Activated T-cell treated with anti-CD3 and anti-CD28 coated beads, Interleukin-2, amount 50 U/mL, for 24 hours (primary cell): ENCODE measurements at regions not wholly inside any gene's neighbourhood (a gene's known extent, or its start where the extent isn't known, plus 50 kb on each side); places are given as distances from the start of the nearest gene placed in this dataset.

Experiments
- DNase-seq: peaks from one replicate; pipeline ENCODE4 v3.0.0-alpha.2; 2020
- H3K27ac Mint-ChIP-seq: 2 replicates; pipeline ENCODE4 v1.8.0; 2020; ENCODE audit warnings: mild to moderate bottlenecking, mixed read lengths
- H3K27me3 Mint-ChIP-seq: 2 replicates; pipeline ENCODE4 v1.8.0; 2020; ENCODE audit warnings: mixed read lengths
- H3K36me3 Mint-ChIP-seq: 2 replicates; pipeline ENCODE4 v1.8.0; 2020; ENCODE audit warnings: low read depth, mixed read lengths
- H3K4me1 Mint-ChIP-seq: 2 replicates; pipeline ENCODE4 v1.8.0; 2020; ENCODE audit warnings: low read depth, mixed read lengths
- H3K4me3 Mint-ChIP-seq: 2 replicates; pipeline ENCODE4 v1.8.0; 2020; ENCODE audit warnings: mild to moderate bottlenecking, moderate library complexity, mixed read lengths
- H3K9me3 Mint-ChIP-seq: 2 replicates; pipeline ENCODE4 v1.8.0; 2020; ENCODE audit warnings: mixed read lengths

GRCh38 chr16:73163238-73163815, 115.4 kb upstream of the ZFHX3 start:
- Mint-ChIP-seq H3K9me3 (no peaks in the 10 kb centered on the region), H3K27ac (no peak overlapping the region), H3K36me3 (no peaks in the 10 kb centered on the region), H3K4me1 (peaks cover 14% of the 10 kb centered on the region), H3K27me3 (no peaks in the 10 kb centered on the region), H3K4me3 (no peak overlapping the region)
- DNase-seq: no peak

GRCh38 chr16:73161977-73162376, 114.0 kb upstream of the ZFHX3 start:
- Mint-ChIP-seq H3K4me1 (peaks cover 10% of the 10 kb centered on the region), H3K27ac (no peak overlapping the region), H3K4me3 (no peak overlapping the region), H3K9me3 (no peaks in the 10 kb centered on the region), H3K36me3 (no peaks in the 10 kb centered on the region), H3K27me3 (no peaks in the 10 kb centered on the region)
- no peak for DNase-seq

- no peak for DNase-seq
- Mint-ChIP-seq H3K27me3 (peaks cover 4% of the 10 kb centered on the region), H3K4me3 (no peak overlapping the region), H3K27ac (no peak overlapping the region), H3K36me3 (no peaks in the 10 kb centered on the region), H3K9me3 (no peaks in the 10 kb centered on the region), H3K4me1 (no peaks in the 10 kb centered on the region)
These were observed 111.4 kb upstream of the ZFHX3 start for GRCh38 chr16:73159296-73159695.

GRCh38 chr16:73157861-73158260, 109.9 kb upstream of the ZFHX3 start:
- Mint-ChIP-seq H3K9me3 (no peaks in the 10 kb centered on the region), H3K36me3 (no peaks in the 10 kb centered on the region), H3K4me1 (no peaks in the 10 kb centered on the region), H3K4me3 (no peak overlapping the region), H3K27me3 (peaks cover 8% of the 10 kb centered on the region), H3K27ac (no peak overlapping the region)
- no peak for DNase-seq

DNA sequence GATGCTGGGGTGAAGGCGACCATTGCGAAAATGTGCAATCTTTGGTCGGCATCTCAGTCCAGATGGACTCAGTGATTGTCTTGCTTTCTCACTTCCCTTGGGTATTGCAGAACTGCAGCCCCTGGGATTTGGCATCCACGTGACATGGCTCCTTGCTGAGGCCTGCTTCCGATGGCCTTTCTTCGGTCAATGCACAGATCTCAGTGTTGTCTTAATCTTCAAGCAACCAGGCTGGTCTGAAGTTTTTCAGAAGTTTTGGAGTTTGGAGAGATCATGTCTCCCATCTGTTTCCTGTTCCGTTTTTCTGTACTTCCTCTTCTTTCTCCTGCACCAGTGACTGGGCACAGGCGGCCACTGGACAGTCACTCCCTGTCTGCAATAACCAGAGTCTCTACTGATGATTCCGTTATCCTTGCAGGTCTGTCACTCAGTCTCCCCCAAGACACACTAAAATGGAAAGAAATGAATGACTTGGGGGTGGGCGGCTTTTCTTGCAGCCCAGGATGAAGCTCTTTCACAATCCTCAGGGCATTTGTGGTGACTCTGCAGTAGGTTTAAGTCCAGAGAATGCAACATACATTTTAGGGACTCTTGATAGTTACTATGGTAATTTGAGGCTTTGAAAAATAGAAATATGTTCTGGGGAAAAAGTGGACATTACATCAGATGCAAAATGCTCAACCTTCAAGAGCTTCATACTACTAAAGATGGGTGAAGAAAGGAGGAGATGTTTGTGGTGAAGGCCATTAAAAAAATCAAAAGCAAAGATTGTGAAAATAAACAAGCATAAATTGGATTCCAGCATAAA, 106.3 kb upstream of the ZFHX3 start:
- Mint-ChIP-seq H3K4me1 (no peaks in the 10 kb centered on the region), H3K36me3 (no peaks in the 10 kb centered on the region), H3K9me3 (no peaks in the 10 kb centered on the region), H3K27ac (no peak overlapping the region), H3K27me3 (peaks cover 8% of the 10 kb centered on the region), H3K4me3 (no peak overlapping the region)
- DNase-seq: no peak

DNA sequence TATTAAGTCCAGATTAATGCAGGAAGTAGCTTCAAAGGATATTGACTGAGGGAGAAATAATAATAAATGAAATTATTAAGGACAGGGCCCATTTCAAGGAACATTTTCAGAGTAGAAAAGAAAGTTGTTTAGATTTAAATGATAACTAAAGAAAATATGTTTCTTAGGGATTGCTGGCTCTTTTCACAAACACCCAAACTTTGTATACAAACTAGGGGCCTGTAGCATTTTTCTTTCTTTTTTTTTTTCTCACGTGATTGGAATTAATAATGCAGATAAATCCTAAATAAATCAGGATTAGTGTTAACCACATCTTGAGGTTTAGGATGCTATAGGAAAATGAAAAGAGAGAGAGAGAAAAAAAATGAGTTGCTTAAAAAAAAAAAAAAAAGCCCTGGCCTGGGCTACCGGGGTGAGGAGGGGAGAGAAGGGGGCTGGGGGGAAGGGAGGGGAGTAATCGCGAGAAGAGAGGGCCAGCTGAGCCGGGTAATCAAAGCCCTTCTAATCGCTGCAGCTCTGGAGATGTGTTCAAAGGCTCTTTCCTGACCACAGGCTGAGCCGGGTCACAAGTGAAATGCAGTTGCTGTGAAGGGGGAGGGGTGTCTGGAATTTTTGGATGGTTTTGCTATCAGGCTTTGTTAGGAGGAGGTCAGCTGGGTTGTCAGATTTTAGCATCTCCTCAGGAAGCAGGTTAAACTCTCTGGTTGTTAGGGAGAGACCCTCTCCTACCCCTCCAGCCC, 104.6 kb upstream of the ZFHX3 start:
- Mint-ChIP-seq H3K9me3 (no peaks in the 10 kb centered on the region), H3K27ac (no peak overlapping the region), H3K4me3 (no peak overlapping the region), H3K27me3 (peaks cover 8% of the 10 kb centered on the region), H3K4me1 (no peaks in the 10 kb centered on the region), H3K36me3 (no peaks in the 10 kb centered on the region)
- no peak for DNase-seq

GRCh38 chr16:73151941-73152340, 104.0 kb upstream of the ZFHX3 start:
- no peaks in the 10 kb centered on the region for H3K9me3 Mint-ChIP-seq
- H3K4me1 Mint-ChIP-seq: no peaks in the 10 kb centered on the region
- DNase-seq: no peak
- no peak overlapping the region for H3K4me3 Mint-ChIP-seq
- H3K36me3 Mint-ChIP-seq: no peaks in the 10 kb centered on the region
- H3K27me3 Mint-ChIP-seq: peaks cover 8% of the 10 kb centered on the region
- H3K27ac Mint-ChIP-seq: no peak overlapping the region

GRCh38 chr16:73151225-73151624, 103.3 kb upstream of the ZFHX3 start:
- no peak overlapping the region for H3K27ac Mint-ChIP-seq
- peaks cover 8% of the 10 kb centered on the region for H3K27me3 Mint-ChIP-seq
- no peak overlapping the region for H3K4me3 Mint-ChIP-seq
- no peak for DNase-seq
- H3K36me3 Mint-ChIP-seq: no peaks in the 10 kb centered on the region
- no peaks in the 10 kb centered on the region for H3K9me3 Mint-ChIP-seq
- H3K4me1 Mint-ChIP-seq: no peaks in the 10 kb centered on the region

DNA sequence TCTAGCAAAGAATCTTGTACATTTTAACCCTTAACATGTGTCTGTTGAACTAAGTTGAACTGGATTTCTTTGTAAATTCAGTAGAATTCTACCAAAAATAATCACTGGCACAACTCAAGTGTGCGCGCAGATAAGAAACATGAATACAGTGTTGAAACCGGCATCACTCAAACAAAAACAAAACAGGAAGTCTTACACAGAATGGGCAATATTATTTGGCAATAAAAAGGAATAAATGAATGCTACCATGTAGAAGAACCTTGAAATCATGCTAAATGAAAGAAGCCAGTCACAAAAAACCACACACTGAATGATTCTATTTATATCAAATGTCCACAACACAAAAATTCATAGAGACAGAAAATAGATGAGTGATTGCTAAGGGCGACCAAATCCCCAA, 102.9 kb upstream of the ZFHX3 start:
- DNase-seq: no peak
- no peak overlapping the region for H3K4me3 Mint-ChIP-seq
- no peaks in the 10 kb centered on the region for H3K4me1 Mint-ChIP-seq

GRCh38 chr16:73149334-73149733, 101.4 kb upstream of the ZFHX3 start:
- DNase-seq: no peak
- H3K4me3 Mint-ChIP-seq: no peak overlapping the region
- H3K27me3 Mint-ChIP-seq: peaks cover 5% of the 10 kb centered on the region
- no peak overlapping the region for H3K27ac Mint-ChIP-seq
- H3K36me3 Mint-ChIP-seq: no peaks in the 10 kb centered on the region
- H3K9me3 Mint-ChIP-seq: no peaks in the 10 kb centered on the region
- no peaks in the 10 kb centered on the region for H3K4me1 Mint-ChIP-seq

More for the DNA sequence above, 102.9 kb upstream of the ZFHX3 start:
- Mint-ChIP-seq H3K27ac (no peak overlapping the region), H3K9me3 (no peaks in the 10 kb centered on the region), H3K36me3 (no peaks in the 10 kb centered on the region), H3K27me3 (peaks cover 8% of the 10 kb centered on the region)

DNA sequence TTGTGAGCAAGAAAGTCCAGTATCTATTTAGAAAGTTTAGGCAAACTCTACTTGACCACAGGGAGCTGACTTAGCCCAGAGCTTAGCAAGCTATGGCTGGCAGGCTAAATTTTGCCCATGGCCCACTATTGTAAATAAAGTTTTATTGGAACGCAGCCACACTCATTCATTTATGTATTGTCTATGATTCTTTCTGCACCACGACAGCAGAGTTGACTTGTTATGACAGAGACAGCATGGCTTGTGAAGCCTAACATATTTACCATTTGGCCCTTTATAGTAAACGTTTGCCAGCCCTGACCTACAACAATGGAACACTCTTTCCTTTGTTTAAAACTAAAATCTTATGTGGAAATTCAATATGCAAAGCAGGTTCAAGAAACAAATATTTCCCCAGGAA, 100.0 kb upstream of the ZFHX3 start:
- H3K36me3 Mint-ChIP-seq: no peaks in the 10 kb centered on the region
- H3K27ac Mint-ChIP-seq: no peak overlapping the region
- no peaks in the 10 kb centered on the region for H3K4me1 Mint-ChIP-seq
- H3K4me3 Mint-ChIP-seq: no peak overlapping the region
- DNase-seq: no peak
- no peaks in the 10 kb centered on the region for H3K9me3 Mint-ChIP-seq
- no peaks in the 10 kb centered on the region for H3K27me3 Mint-ChIP-seq

- no peaks in the 10 kb centered on the region for H3K9me3 Mint-ChIP-seq
- no peak overlapping the region for H3K27ac Mint-ChIP-seq
- H3K4me1 Mint-ChIP-seq: no peaks in the 10 kb centered on the region
- H3K4me3 Mint-ChIP-seq: no peak overlapping the region
- no peak for DNase-seq
- H3K36me3 Mint-ChIP-seq: no peaks in the 10 kb centered on the region
- H3K27me3 Mint-ChIP-seq: no peaks in the 10 kb centered on the region
These were observed 97.4 kb upstream of the ZFHX3 start for GRCh38 chr16:73145166-73145880.

GRCh38 chr16:73143576-73144422, 95.9 kb upstream of the ZFHX3 start:
- DNase-seq: no peak
- no peak overlapping the region for H3K4me3 Mint-ChIP-seq
- no peaks in the 10 kb centered on the region for H3K27me3 Mint-ChIP-seq
- no peaks in the 10 kb centered on the region for H3K4me1 Mint-ChIP-seq
- H3K9me3 Mint-ChIP-seq: no peaks in the 10 kb centered on the region
- H3K36me3 Mint-ChIP-seq: no peaks in the 10 kb centered on the region
- H3K27ac Mint-ChIP-seq: no peak overlapping the region

- DNase-seq: no peak
These were observed 95.1 kb upstream of the ZFHX3 start for GRCh38 chr16:73143002-73143401.

More at GRCh38 chr16:73143002-73143401, 95.1 kb upstream of the ZFHX3 start:
- H3K4me3 Mint-ChIP-seq: no peak overlapping the region
- H3K36me3 Mint-ChIP-seq: no peaks in the 10 kb centered on the region
- H3K27ac Mint-ChIP-seq: no peak overlapping the region
- no peaks in the 10 kb centered on the region for H3K4me1 Mint-ChIP-seq
- no peaks in the 10 kb centered on the region for H3K27me3 Mint-ChIP-seq
- H3K9me3 Mint-ChIP-seq: no peaks in the 10 kb centered on the region
